HG02884 (cell line): ENCODE measurements at regions not wholly inside any gene's neighbourhood (a gene's known extent, or its start where the extent isn't known, plus 50 kb on each side); places are given as distances from the start of the nearest gene placed in this dataset.
A peak's percentile ranks its signal among the peaks of the same experiment; 100 is the strongest.

Experiments
- ATAC-seq: cut with Tn5 transposase; IDR thresholded peaks from one replicate; pipeline ENCODE4 v1.9.1; 2021; ENCODE audit warnings: mild to moderate bottlenecking, moderate library complexity; ENCODE audit not compliant: unreplicated experiment

GRCh38 chrX:135632353-135632752 lies 81.1 kb upstream of the CT45A1 start:
- ATAC-seq: no peak

- ATAC-seq: no peak
These were observed 74.2 kb upstream of the CT45A1 start for GRCh38 chrX:135639066-135639780.

- ATAC-seq: no peak
These were observed 69.5 kb upstream of the CT45A1 start for GRCh38 chrX:135643916-135644315.

GRCh38 chrX:135644624-135645023 lies 68.8 kb upstream of the CT45A1 start:
- no peak for ATAC-seq

- ATAC-seq: no peak
These were observed 64.4 kb upstream of the CT45A1 start for GRCh38 chrX:135649029-135649428.

GRCh38 chrX:135649561-135649960 lies 63.9 kb upstream of the CT45A1 start:
- ATAC-seq: no peak

- ATAC-seq: no peak
These were observed 61.7 kb upstream of the CT45A1 start for GRCh38 chrX:135651647-135652295.

- no peak for ATAC-seq
These were observed 60.8 kb upstream of the CT45A1 start for GRCh38 chrX:135652602-135653001.

- peak; percentile 60 for ATAC-seq
These were observed 55.3 kb upstream of the CT45A1 start for GRCh38 chrX:135657952-135658654.
